ENCODE measurements at regions not wholly inside any gene's neighbourhood (a gene's known extent, or its start where the extent isn't known, plus 50 kb on each side); places are given as distances from the start of the nearest gene placed in this dataset.

GRCh38 chr10:93218386-93218785 lies 144.7 kb downstream of the CYP26A1 start:
- TF ChIP-seq POLR2AphosphoS5 (IDR thresholded peaks at IDR 0.05; ENCODE audit: borderline replicate concordance, low read depth, low read length) (no peak), EZH2 (IDR thresholded peaks at IDR 0.05) (no peak)
